ENCODE measurements at regions not wholly inside any gene's neighbourhood (a gene's known extent, or its start where the extent isn't known, plus 50 kb on each side); places are given as distances from the start of the nearest gene placed in this dataset.

DNA sequence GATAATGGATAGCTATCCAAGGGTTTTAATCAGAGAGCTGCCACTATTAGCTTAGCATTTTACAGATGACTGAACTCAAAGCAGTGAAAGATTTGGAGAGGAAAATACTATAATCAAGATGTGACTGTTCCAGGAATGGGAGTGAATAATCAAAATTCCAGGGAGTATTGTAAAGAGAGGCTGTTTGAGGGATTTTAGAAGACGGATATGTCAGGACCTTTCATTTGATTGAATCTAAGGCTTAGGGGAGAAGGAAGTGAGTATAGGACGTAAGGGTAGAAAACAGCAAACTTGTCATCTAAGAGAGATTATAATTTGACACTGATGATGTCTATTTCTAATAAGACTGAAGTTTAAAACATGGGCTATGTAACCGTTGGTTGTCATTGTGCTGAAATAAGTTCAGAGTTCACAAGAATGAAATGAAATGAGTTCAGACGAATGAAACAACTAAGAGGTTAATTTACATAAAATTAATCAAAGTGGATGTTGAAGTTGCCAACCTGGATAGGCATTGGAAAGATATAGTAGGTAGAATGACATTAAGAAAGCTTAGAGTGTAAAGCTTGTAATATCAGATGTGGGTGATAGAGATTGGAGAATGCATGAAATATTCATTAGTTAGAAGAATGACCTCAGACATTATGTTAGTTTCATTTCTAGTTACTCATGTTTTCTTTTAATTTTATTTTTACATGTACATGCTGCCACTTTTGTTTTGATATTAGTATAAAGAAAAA, 842.8 kb downstream of the SI start:
- no peak for DNase-seq (ENCODE audit: low spot score)

DNA sequence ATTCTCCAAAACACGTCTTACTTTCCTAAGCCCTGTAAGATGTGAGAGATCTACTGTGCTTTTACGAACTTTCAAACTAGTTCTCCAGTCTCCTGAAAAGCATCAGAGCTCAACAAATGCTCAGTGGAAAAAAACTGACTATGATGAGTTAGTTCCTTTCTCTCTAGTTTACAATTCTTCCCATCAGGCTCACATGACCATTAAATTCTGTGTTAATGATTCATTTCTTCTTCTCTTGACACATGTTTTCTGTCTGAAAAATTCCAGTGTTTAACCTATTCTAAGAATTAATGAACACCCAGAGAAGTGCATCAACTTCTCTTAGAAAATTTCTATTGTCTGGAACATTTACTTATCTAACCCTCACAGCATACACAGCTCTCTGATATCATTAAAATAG, 844.3 kb downstream of the SI start:
- DNase-seq (ENCODE audit: low spot score) = no peak

DNA sequence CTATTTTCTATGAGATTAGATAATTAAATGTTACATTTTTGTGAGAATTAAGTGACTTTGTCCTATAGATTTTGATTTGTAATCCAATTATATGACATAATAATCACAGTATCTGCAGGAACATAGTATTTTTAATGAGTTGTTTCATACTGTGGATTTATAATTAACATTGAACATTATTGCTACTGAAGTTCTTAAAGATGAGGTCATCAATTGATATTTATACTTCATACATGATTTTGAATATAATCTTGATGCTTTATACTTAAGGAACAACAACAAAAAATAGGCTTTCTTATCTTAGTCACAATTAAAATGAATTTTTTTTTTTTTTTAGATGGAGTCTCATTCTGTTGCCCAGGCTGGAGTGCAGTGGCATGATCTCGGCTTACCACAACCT, 846.6 kb downstream of the SI start:
- DNase-seq (ENCODE audit: low spot score) = no peak

DNA sequence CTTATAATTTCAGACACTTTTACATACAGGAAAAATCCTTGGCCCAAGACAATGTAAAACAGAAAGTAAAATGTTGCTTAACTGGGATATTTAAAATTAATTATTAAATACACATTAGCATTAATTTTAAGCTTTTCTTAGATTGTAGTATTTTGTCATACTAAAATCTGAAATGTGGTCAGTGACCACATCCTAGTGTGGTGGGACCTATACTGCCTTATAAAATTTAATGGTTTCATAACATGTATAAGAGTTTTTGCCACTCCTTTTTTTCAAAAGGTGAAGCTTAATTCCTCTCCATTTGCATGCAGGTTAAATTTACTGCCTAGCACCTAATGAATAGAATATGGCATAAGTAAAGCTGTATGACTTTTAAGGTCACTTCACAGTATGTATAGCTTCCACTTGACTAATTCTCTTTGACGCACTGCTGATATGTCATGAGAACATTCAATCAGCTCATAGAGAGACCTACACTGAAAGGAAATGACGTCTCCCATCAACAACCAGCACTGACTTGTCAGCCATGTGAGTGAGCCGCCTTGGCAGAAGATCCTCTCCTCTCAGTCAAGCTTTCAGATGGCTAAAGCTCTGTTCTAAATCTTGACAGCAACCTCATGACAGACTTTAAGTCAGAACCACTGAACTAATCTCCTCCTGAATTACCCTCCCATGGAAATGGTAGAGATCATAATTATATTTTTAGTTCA, 847.8 kb downstream of the SI start:
- DNase-seq (ENCODE audit: low spot score) = no peak

DNA sequence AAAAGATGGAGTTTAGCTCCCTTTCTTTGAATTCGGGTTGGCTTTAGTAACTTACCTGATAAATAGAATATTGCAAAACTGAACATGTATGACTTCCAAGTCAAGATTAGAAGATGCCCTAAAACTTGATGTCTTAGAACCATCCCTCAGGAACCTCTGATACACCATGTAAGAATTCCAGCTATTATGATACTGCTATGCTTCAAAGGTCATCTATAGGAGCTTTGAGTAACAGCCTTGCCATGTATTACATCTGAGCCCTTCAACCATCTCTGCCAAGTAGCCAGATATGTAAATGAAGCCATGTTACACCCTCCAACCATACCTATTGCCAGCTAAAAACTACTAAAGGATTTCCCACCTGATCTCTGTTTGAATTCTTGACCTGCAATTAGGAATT, 854.2 kb downstream of the SI start:
- DNase-seq (ENCODE audit: low spot score) = no peak

DNA sequence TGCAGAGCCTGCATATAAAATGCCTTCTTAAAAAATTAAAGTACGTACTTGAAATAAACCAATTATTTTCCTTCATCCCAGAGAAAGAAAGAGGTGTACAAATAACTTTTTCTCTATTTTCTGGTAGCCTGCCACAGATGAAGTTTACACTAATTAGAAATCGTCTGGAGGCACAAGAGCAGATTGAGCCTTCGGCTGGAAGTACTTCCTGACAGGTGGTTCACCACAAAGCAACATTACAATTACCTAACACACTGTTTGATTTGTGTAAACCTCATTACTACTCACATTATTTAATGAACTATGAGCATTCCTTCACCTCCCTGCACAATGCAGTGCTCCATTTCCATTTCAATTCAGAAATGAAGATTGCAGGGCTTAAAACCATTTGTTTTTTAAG, 856.1 kb downstream of the SI start:
- DNase-seq (ENCODE audit: low spot score) = no peak

DNA sequence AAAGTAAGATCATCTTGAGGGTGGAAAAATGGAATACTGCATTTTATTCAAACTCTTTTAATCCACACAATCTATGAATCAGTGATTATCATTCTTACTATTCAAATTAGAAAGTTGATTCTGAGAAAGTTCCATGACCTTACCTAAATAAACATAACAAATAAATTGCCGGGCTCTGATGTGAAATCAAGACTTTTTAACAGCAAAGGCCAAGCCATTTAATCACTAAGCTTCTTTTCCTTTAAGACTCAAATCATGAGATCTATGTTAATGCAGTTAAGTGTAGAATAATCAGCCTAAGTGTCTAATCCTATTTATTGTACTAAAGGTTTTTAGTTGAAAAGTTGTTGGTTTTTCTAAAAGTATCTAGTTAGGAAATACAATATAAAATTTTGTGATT, 857.0 kb downstream of the SI start:
- no peak for DNase-seq (ENCODE audit: low spot score)

DNA sequence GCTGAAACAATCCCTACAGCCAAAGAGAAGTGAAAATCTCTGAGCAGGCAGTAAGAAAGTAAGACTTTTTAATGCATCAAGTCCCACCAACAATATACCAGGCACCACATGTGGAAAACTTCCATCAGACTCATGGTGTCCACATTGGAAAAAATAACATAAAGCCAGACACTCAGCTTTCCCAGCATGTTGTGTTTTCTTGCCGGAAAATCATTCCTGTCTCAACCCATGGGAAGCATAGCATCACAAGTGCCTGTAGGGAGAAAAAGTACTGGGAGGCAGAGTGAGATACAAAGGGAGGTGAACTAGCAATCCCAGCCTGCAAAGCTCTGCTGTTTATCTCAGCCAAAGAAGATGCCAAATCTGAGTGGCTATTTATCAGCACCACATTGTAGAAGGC, 868.9 kb downstream of the SI start:
- DNase-seq (ENCODE audit: low spot score) = no peak

DNA sequence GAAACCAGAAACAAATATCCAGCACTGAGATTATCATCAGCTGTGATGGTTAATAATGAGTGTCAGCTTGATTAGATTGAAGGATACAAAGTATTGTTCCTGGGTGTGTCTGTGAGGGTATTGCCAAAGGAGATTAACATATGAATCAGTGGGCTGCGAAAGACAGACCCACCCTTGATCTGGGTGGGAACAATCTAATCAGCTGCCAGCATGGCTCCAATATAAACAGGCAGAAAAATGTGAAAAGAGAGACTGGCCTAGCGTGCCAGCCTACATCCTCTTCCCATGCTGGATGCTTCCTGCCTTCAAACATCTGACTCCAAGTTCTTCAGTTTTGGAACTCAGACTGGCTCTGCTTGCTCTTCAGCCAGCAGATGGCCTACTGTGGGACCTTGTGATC, 869.5 kb downstream of the SI start:
- DNase-seq (ENCODE audit: low spot score) = no peak

DNA sequence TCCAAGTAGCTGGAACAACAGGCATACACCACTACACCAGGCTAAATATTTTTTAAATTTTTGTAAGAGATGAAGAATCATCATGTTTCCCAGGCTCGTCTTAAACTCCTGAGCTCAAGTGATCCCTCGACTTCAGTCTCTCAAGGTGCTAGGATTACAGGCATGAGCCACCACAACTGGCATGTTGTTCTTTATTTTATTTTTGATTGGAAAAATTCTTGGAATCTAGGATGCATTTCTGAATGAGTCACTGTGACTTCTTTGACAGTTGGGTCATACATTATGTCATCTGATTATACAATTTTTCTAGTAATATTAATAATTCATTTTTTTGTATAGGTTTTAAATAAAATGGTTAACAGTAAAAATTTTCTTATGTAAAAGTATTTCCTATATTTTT, 870.2 kb downstream of the SI start:
- no peak for DNase-seq (ENCODE audit: low spot score)

DNA sequence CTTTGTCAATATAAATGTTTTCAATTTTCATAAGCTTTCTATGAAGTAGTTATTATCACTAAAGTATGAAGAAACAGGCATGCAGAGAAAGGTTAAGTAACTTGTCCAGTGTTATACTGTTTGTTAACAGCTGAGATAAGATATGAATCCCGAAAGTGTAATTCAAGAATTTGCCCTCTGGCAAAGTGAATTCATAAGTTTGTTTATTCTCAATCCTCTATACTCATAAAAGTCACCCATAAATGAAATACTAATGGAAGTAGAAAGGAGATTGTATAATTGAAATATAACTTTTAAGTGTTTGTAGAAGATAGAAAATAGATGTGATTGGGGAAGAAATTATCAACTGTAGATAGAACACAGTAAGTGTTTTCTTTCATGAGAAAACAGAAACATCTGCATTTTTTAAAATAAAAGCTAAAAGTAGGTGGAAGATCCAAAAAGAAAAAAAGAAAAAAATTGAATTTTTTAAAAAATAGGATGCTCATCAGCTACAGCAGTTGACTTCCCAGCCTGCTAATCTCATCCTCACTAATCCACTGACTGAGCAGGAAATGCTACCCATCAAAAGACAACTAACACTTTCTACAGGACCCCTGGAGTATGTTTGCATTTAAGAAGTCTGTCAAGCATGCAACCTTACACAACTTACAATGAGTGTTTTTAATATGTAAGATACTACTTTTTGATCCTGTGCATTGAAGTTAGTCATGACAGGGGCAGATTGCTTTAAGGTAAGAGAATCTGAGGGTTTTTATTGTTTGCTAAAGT, 878.1 kb downstream of the SI start:
- no peak for DNase-seq (ENCODE audit: low spot score)

DNA sequence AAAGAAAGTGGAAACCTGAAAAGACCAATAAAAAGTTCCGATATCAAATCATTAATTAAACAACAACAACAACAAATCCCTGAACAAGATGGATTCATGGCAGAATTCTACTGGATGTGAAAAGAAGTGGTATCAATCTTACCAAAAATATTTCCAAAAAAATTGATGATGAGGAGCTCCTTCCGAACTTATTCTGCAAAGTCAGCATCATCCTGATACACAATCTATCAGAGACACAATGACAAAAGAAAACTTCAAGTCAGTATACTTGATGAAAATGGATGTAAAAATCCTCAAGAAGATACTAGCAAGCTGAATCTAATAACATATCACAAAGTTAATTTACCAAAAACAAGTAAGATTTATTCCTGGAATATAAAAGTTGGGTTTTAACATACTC, 881.8 kb downstream of the SI start:
- DNase-seq (ENCODE audit: low spot score) = no peak

DNA sequence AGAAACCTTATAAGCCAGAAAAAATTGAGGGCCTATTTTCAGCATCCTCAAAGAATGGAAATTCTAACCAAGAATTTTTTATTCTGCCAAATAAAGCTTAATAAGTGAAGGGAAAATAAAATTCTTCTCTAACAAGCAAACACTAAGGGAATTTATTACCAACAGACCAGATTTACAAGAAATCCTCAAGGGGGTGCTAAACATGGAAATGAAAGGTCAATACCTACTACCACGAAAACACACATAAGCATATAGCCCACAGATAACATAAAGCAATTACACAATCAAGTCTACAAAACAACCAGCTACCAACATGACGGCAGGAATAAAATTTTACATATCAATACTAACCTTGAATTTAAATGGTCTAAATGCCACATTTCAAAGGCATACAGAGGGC, 883.5 kb downstream of the SI start:
- DNase-seq (ENCODE audit: low spot score) = no peak

DNA sequence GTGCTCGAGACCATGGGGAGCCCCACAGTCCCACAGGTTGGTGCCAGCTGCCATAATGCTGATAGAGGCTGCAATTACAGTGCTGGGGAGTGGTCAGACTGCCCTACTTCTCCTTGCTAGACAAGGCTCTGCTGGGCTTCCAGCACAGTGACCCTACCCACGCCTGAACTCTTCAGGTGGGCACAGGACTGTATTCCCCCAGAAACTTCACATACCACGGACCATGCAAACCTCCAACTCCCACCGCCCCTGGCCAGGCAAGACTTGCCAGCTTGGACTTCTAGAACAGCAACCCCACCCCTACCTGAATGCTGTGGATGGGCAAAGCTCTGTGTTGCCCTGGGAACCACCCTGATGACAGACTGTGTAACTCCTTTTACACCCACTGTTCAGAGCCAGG, 885.3 kb downstream of the SI start:
- no peak for DNase-seq (ENCODE audit: low spot score)

DNA sequence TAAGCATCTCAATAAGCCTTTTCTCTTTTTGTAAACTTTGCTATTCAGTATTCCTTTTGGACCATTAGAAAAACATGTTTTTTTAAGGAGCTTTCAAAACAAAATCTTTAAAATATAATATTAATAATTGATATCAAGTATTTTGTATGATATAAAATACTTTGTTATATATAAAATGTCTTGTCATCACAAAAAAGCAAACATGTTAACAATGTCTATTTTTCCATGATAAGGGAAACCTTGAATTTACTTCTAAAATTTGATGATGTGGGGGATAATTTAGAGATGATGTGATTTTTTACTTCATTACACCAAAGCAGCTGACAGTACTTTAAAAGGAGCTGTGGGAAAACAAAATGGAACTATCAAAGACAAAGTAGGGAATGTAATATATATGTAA, 887.7 kb downstream of the SI start:
- no peak for DNase-seq (ENCODE audit: low spot score)

DNA sequence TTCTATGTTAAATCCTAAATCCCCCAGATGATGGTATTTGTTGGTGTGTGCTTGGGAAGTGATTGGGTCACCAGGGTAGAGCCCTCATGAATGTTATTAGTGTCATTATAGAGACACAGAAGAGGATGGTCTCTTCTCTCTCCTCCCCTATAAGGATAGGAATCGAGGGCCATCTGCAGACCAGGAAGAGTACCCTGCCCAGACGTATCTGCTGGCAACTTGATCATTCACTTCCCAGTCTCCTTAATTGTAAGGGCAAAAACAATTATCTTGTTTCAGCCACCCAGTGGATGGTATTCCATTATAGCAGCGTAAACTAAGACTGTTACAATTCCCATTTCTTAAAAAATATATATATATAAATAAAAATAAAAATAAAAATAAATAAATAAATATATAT, 892.2 kb downstream of the SI start:
- DNase-seq (ENCODE audit: low spot score) = no peak

DNA sequence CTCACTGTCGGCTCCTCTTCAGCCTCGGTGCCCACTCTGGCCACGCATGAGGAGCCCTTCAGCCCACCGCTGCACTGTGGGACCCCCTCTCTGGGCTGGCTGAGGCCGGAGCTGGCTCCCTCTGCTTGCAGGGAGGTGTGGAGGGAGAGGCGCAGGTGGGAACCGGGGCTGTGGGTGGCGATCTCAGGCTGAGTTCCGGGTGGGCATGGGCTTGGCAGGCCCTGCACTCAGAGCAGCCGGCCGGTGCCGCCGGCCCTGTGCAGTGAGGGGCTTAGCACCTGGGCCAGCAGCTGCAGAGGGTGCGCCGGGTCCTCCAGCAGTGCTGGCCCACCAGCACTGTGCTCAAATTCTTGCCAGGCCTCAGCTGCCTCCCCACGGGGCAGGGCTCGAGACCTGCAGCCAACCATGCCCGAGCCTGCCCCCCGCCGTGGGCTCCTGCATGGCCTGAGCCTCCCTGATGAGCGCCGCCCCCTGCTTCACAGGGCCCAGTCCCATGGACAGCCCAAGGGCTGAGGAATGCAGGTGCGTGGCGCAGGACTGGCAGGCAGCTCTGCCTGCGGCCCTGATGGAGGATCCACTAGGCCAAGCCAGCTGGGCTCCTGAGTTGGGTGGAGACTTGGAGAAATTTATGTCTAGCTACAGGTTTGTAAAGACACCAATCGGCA, 899.1 kb downstream of the SI start:
- no peak for DNase-seq (ENCODE audit: low spot score)

DNA sequence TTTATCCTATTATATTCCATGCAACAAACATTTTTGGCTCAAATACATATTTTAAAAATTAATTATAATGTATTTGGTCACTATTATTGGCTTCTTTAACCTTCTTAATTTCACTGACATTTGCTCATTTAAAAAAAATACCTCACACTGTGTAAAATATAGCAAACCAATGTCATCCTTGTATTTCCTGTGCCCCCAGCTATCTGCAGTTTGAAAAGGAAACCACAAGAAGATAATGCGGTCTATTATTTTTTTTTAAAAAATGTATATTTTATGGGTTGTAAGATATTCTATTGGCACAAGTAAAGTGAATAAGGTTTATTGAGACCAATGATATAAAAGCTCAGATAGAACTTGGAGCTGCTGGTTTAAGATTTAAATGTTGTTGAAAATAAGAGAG, 904.2 kb downstream of the SI start:
- DNase-seq (ENCODE audit: low spot score) = no peak

DNA sequence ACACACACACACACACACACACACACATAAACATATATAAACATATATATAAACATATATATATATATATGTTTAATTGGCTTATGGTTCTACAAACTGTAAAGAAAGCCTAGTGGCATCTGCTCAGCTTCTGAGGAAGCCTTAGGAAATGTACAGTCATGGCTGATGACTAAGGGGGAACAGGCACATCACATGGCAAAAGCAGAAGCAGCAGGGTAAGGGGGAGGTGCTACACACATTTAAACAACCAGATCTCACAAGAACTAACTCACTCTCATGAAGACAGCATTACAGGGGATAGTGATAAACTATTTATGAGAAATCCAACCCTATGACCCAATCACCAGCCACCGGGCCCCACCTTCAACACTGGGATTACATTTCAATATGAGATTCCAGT, 922.9 kb downstream of the SI start:
- DNase-seq (ENCODE audit: low spot score) = no peak

DNA sequence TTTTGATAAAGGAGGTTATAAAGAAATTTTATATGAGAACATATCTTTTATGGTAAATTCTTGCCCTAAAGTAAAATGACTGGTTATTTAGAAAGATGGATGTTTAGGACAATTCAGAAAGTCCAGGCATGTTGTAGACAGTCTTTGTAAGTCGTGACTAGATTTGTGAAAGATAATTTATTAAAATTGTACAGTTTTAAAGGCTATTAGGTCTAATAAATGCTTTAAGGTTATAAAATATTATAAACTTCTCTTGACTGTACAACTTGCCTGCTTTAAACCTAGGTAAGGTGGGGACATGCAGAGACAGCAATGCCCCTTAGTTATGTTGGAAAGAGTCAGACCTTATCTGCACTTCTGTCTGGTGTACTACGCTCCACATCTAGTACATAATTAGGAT, 933.5 kb downstream of the SI start:
- DNase-seq (ENCODE audit: low spot score) = no peak

DNA sequence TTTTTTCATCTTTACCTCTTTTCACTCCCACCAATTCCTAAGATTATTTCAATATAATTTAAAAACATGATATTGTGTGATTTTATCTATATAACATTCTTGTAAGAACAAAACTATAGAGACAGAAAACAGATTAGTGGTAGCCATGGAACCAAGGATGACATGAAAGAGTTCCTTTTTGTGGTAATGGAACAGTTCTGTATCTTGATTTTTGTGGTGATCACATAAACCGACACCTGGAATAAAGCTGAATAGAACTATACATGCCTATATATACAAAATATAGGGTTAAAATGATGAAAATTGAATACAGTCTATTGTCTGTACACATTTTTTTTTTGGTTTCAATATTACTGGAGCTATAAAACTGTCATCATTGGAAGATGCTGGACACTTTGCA, 945.4 kb downstream of the SI start:
- DNase-seq (ENCODE audit: low spot score) = no peak

DNA sequence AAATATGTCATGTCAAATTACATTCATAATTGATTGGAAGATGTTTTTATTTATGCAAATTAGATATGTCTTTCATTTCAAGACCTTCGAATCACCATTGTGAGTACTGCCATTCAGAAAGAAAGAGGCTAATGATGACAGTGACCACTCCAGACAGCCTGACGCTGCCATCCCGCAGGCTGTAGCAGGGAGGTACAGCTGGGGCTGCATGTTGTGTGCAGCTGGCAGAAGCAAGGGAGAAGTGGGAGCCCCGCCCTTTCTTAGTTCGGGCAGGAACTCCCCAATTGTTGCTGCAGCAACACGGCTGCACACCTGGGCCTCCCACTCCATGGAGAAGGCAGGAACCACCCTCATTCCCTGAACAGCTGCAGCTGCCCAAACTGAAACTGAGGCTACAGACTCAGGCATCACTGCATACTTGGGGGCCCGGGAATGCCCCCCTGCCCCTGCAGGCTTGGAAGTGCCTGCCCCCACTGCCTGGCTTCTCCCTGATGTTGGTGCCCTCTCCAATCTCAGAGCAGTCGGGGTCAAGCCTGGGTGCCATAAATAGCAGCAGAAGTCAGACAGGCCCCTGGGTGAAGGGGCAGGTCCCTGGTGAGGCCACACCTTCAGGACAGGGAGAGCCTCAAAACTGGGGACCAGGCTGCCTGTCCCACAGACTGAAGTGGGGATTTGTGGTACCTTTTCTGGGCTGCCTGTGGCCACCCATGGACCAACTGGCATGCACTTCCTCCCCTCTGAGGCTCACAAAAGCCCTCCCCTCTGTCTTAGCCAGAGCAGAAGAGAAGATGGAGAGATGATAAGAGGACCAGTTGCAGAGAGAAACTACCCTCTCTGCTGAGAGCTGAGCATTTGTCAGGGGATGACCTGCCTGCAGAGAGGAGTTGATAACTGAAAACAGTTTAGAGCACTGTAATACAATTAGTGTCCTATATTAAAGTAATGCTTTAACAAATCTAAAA, 964.6 kb downstream of the SI start:
- DNase-seq (ENCODE audit: low spot score) = no peak

All from AG20443 (cell line).